PC-3 (cell line): ENCODE measurements at regions not wholly inside any gene's neighbourhood (a gene's known extent, or its start where the extent isn't known, plus 50 kb on each side); places are given as distances from the start of the nearest gene placed in this dataset.

Experiments
- CTCF ChIP-seq: fragments of 300-600 bp; sonication (generic); conservative IDR thresholded peaks from 2 replicates; pipeline ENCODE4 v1.5.1; 2017; ENCODE audit warnings: antibody characterized with exemption, low read depth, mild to moderate bottlenecking, low read length
- EZH2 ChIP-seq: fragments of 300-600 bp; sonication (generic); IDR thresholded peaks from one replicate; pipeline ENCODE4 v1.6.1; 2017; ENCODE audit warnings: antibody characterized with exemption, mild to moderate bottlenecking, low read length; ENCODE audit not compliant: unreplicated experiment
- EZH2phosphoT487 ChIP-seq: fragments of 300-600 bp; sonication (generic); IDR thresholded peaks from 2 replicates; pipeline ENCODE4 v1.6.1; 2018; ENCODE audit warnings: mild to moderate bottlenecking, antibody characterized with exemption, low read length, borderline replicate concordance

DNA sequence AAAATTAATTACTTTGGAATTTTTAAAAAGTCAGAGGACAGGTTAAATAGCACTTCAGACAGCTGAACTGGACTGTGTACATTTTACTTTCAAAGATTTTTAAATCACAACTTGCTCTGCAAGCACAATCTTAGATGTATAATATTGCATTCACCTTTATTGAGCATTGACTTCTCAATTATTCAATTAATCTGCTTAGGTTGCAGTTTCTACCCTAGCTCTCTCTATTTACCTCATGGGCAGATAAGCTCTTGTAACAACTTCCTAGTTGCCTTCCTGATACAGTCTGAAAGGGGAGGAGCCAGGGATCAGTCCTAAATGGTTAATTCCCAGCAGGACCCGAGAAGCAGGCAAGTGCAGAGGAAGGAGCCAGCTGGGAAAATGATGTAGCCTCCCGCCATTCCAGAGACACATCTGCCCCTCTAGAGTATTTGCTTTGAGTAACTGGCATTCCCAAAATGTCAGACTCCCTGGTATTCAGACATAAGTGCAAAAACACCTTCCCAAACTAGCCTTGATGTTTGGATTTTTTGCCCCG is 302.8 kb downstream of the GALC start:
- TF ChIP-seq EZH2phosphoT487 (no peak), CTCF (no peak), EZH2 (no peak)
